IMR-90 (cell line): ENCODE measurements at regions not wholly inside any gene's neighbourhood (a gene's known extent, or its start where the extent isn't known, plus 50 kb on each side); places are given as distances from the start of the nearest gene placed in this dataset.

Experiments used
- ATAC-seq: fragments of 200-7000 bp; cut with Tn5 transposase; 2 replicates; pipeline ENCODE4 v1.9.1; 2020; ENCODE audit warnings: low read depth, mild to moderate bottlenecking, moderate library complexity
- BruUV-seq: library from RNA; stranded (reverse); fragments of 400-500 nt; replicated peaks from 2 replicates; lab custom pipeline; 2021; lab: Mats Ljungman, UMichigan
- CTCF ChIA-PET: fragments of 300-600 bp; formaldehyde crosslinking; extraction: SDS; loops from one replicate; lab custom pipeline; 2021; ENCODE audit warnings: antibody characterized with exemption; lab: Yijun Ruan, JAX
- POLR2A ChIA-PET: fragments of 300-600 bp; sonication (Branson Sonifier 250); formaldehyde crosslinking; loops from one replicate; lab custom pipeline; 2022; ENCODE audit warnings: antibody characterized with exemption; ENCODE audit not compliant: unreplicated experiment; lab: Charles Lee
- DNase-seq: peaks from one replicate; pipeline ENCODE4 v3.0.0; 2013
- H2AFZ ChIP-seq: replicated peaks from 2 replicates; pipeline ENCODE3; 2013; ENCODE audit warnings: low read length, mild to moderate bottlenecking; ENCODE audit not compliant: poor library complexity
- H2AK5ac ChIP-seq: 2 replicates; pipeline ENCODE4 v1.6.1; 2013; ENCODE audit warnings: low read depth, low read length, inconsistent platforms
- H2AK9ac ChIP-seq: replicated peaks from 2 replicates; pipeline ENCODE3; 2013; ENCODE audit warnings: mild to moderate bottlenecking, low read depth, low read length, moderate library complexity; ENCODE audit not compliant: poor library complexity
- H2BK120ac ChIP-seq: 2 replicates; pipeline ENCODE4 v1.6.1; 2013; ENCODE audit warnings: low read depth, low read length, inconsistent platforms
- H2BK15ac ChIP-seq: 3 replicates; pipeline ENCODE4 v1.6.1; 2013; ENCODE audit warnings: low read depth, low read length, inconsistent platforms
- H2BK20ac ChIP-seq: 2 replicates; pipeline ENCODE4 v1.6.1; 2013; ENCODE audit warnings: low read depth, mild to moderate bottlenecking, inconsistent platforms, low read length, moderate library complexity
- H2BK5ac ChIP-seq: 2 replicates; pipeline ENCODE4 v1.6.1; 2013; ENCODE audit warnings: mild to moderate bottlenecking, low read depth, low read length, inconsistent platforms; ENCODE audit not compliant: poor library complexity, severe bottlenecking
- H3K14ac ChIP-seq: replicated peaks from 2 replicates; pipeline ENCODE4 v1.6.1; 2013; ENCODE audit warnings: low read depth, low read length, inconsistent platforms
- H3K18ac ChIP-seq: 2 replicates; pipeline ENCODE4 v1.6.1; 2013; ENCODE audit warnings: low read depth, low read length, control low read depth
- H3K23ac ChIP-seq: 2 replicates; pipeline ENCODE4 v1.6.1; 2013; ENCODE audit warnings: low read depth, low read length, inconsistent platforms
- H3K27ac ChIP-seq: 2 replicates; pipeline ENCODE4 v1.5.1; 2013; ENCODE audit warnings: mild to moderate bottlenecking, control low read depth, low read length; ENCODE audit not compliant: insufficient read depth
- H3K27me3 ChIP-seq: 2 replicates; pipeline ENCODE4 v1.6.1; 2013; ENCODE audit warnings: low read length; ENCODE audit not compliant: control insufficient read depth, insufficient read depth
- H3K36me3 ChIP-seq: 2 replicates; pipeline ENCODE4 v1.6.1; 2013; ENCODE audit warnings: low read length, mixed read lengths; ENCODE audit not compliant: control insufficient read depth, insufficient read depth
- H3K4ac ChIP-seq: 2 replicates; pipeline ENCODE4 v1.6.1; 2013; ENCODE audit warnings: low read depth, low read length, inconsistent platforms
- H3K4me1 ChIP-seq: 2 replicates; pipeline ENCODE4 v1.6.1; 2013; ENCODE audit warnings: low read length, mixed read lengths; ENCODE audit not compliant: control insufficient read depth, insufficient read depth
- H3K4me2 ChIP-seq: 2 replicates; pipeline ENCODE4 v1.6.1; 2013; ENCODE audit warnings: low read depth, mild to moderate bottlenecking, control low read depth, low read length, moderate library complexity
- H3K4me3 ChIP-seq: 2 replicates; pipeline ENCODE4 v1.5.1; 2013; ENCODE audit warnings: low read depth, mild to moderate bottlenecking, control low read depth, low read length, moderate library complexity; ENCODE audit not compliant: insufficient read depth
- H3K56ac ChIP-seq: 2 replicates; pipeline ENCODE4 v1.6.1; 2013; ENCODE audit warnings: low read length, inconsistent platforms; ENCODE audit not compliant: insufficient read depth; ENCODE audit errors: extremely low read depth
- H3K79me1 ChIP-seq, 2 experiments: 2 replicates each; pipeline ENCODE4 v1.6.1; 2013; ENCODE audit warnings: low read length in 2 of 2, inconsistent platforms in 1 of 2, low read depth in 1 of 2
- H3K9ac ChIP-seq: 2 replicates; pipeline ENCODE4 v1.6.1; 2013; ENCODE audit warnings: low read depth, low read length, control low read depth
- H3K9me1 ChIP-seq: 2 replicates; pipeline ENCODE4 v1.6.1; 2013; ENCODE audit warnings: low read length, inconsistent platforms; ENCODE audit not compliant: insufficient read depth
- H3K9me3 ChIP-seq: 2 replicates; pipeline ENCODE4 v1.6.1; 2013; ENCODE audit warnings: low read length; ENCODE audit not compliant: control insufficient read depth, insufficient read depth
- H4K20me1 ChIP-seq: 2 replicates; pipeline ENCODE4 v1.6.1; 2013; ENCODE audit warnings: low read length, inconsistent platforms; ENCODE audit not compliant: insufficient read depth
- H4K5ac ChIP-seq: 2 replicates; pipeline ENCODE4 v1.6.1; 2013; ENCODE audit warnings: mild to moderate bottlenecking, low read depth, low read length, control low read depth
- H4K8ac ChIP-seq, 2 experiments: 2 replicates each; pipeline ENCODE4 v1.6.1; 2013; ENCODE audit warnings: low read depth in 2 of 2, low read length in 2 of 2, control low read depth in 1 of 2, inconsistent platforms in 1 of 2
- H4K91ac ChIP-seq: 2 replicates; pipeline ENCODE4 v1.6.1; 2013; ENCODE audit warnings: low read depth, low read length, inconsistent platforms; ENCODE audit not compliant: insufficient read depth
- CEBPB ChIP-seq: IDR thresholded peaks from 2 replicates; pipeline ENCODE4 v1.6.1; 2012; ENCODE audit warnings: low read depth, low read length, improper control_type of control experiment
- MAZ ChIP-seq: IDR thresholded peaks from 2 replicates; pipeline ENCODE4 v1.6.1; 2012; ENCODE audit warnings: low read depth, mild to moderate bottlenecking, low read length, improper control_type of control experiment, moderate library complexity, borderline replicate concordance
- NFE2L2 ChIP-seq: fragments of 150-350 bp; IDR thresholded peaks from 2 replicates; pipeline ENCODE4 v1.6.1; 2016; ENCODE audit warnings: low read depth, mild to moderate bottlenecking, low read length
- RFX5 ChIP-seq: IDR thresholded peaks from 2 replicates; pipeline ENCODE4 v1.8.0; 2012; ENCODE audit warnings: low read depth, mild to moderate bottlenecking, low read length, moderate library complexity
- WGBS, 2 experiments: methylation state at CpG; one replicate each; pipeline versions ENCODE4 v1.1.5 to v1.1.7; 2013; ENCODE audit warnings: missing lambda C conversion rate in 2 of 2; ENCODE audit not compliant: insufficient read length in 1 of 2; ENCODE audit errors: extremely low coverage in 2 of 2; 5-methylcytosine and 5-hydroxymethylcytosine counted together
- dilution Hi-C: fragments of 300-500 bp; cut with HindIII; formaldehyde crosslinking; loops from one replicate; pipeline ENCODE4 v1.14.3; 2018; ENCODE audit warnings: low sequenced_read_pairs; ENCODE audit not compliant: unreplicated experiment
- in situ Hi-C: fragments of 300-500 bp; cut with MboI; formaldehyde crosslinking; loops from 3 replicates; pipeline ENCODE4 v1.14.3; 2019; ENCODE audit warnings: low sequenced_read_pairs, inconsistent platforms, mixed read lengths
- intact Hi-C: fragments of 100-400 bp; cut with micrococcal nuclease; formaldehyde crosslinking; loops from 2 replicates; pipeline ENCODE4 v1.10.0; 2022

DNA sequence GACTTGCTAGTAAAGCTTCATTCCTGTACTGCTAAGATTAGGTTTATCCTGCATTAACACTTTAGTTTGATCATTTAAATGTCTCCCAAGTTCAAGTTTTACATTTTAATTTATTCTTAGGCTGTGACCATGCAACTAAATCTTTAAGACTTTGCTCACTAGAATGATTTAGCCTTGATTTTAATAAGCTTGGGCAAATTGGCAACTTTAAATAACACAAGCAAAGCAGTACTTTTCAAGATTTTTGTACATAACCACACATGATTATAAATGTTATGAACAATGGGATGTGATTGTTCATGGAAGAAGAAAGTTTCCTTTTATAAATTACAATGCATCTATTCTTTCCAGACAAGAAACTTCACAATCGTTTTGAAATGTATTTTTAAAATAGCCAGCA, 948.0 kb upstream of the EPHA7 start:
- POLR2A ChIA-PET, result no interaction called here
- WGBS, 2 experiments, result no CpG with 5 or more reads among the region's 1 CpG
- Histone ChIP-seq H3K27ac (no peak overlapping the region), H2BK20ac (no peak overlapping the region), H2AK9ac (no peak overlapping the region), H4K91ac (no peak overlapping the region), H3K9me3 (no peaks in the 10 kb centered on the region), H3K56ac (no peak overlapping the region), H3K9me1 (no peaks in the 10 kb centered on the region), H4K8ac (no peak overlapping the region), H3K9ac (no peak overlapping the region), H2BK120ac (no peak overlapping the region), H3K14ac (no peak overlapping the region), H2AFZ (no peak overlapping the region), H2BK5ac (no peak overlapping the region), H4K20me1 (no peaks in the 10 kb centered on the region), H3K23ac (no peak overlapping the region), H2AK5ac (no peak overlapping the region), H3K4ac (no peak overlapping the region), H2BK15ac (no peak overlapping the region), H3K27me3 (no peaks in the 10 kb centered on the region), H3K4me3 (no peak overlapping the region), H3K79me1 (no peaks in the 10 kb centered on the region), H3K36me3 (no peaks in the 10 kb centered on the region), H3K4me2 (no peak overlapping the region), H3K4me1 (no peaks in the 10 kb centered on the region), H4K5ac (no peak overlapping the region), H3K18ac (no peak overlapping the region)
- BruUV-seq, result no TSS peak
- intact Hi-C loops (no loop called here), in situ Hi-C loops (no loop called here), dilution Hi-C loops (no loop called here)
- no peak for DNase-seq
- no peak for ATAC-seq
- TF ChIP-seq RFX5 (no peak), NFE2L2 (no peak), CEBPB (no peak), MAZ (no peak)
- CTCF ChIA-PET, result no interaction called here
